Uterus (tissue), 2 donors: ENCODE measurements at regions not wholly inside any gene's neighbourhood (a gene's known extent, or its start where the extent isn't known, plus 50 kb on each side); places are given as distances from the start of the nearest gene placed in this dataset.

Experiments
- CTCF ChIP-seq, 4 experiments: fragments of 200-600 bp in 2 of 4; fragments of 450-650 bp in 2 of 4; sonication (generic) in 2 of 4; IDR thresholded peaks; one replicate each; pipeline ENCODE4 v1.5.1; 2016 to 2019; ENCODE audit warnings: antibody characterized with exemption in 4 of 4, mild to moderate bottlenecking in 2 of 4, moderate library complexity in 1 of 4
- POLR2A ChIP-seq, 2 donors: fragments of 450-650 bp; IDR thresholded peaks; one replicate each; pipeline ENCODE4 v1.6.1; 2016; ENCODE audit warnings: antibody characterized with exemption in 2 of 2, mild to moderate bottlenecking in 1 of 2, moderate library complexity in 1 of 2

GRCh38 chr18:1292167-1292566, 387.5 kb downstream of the ADCYAP1 start:
- TF ChIP-seq POLR2A (IDR thresholded peaks at IDR 0.05) = no peak
- TF ChIP-seq CTCF (IDR thresholded peaks at IDR 0.05) = no peak
